Aorta (tissue), 5 donors: ENCODE measurements at regions not wholly inside any gene's neighbourhood (a gene's known extent, or its start where the extent isn't known, plus 50 kb on each side); places are given as distances from the start of the nearest gene placed in this dataset.
A peak's percentile ranks its signal among the peaks of the same experiment; 100 is the strongest.

Experiments
- ATAC-seq: fragments of 200-7000 bp; cut with Tn5 transposase; one replicate; pipeline ENCODE4 v1.9.1; 2022; ENCODE audit warnings: moderate library complexity; ENCODE audit not compliant: low FRiP score
- DNase-seq, 2 donors: peaks; one replicate each; pipeline ENCODE4 v3.0.0-alpha.2; 2020
- H3K27ac ChIP-seq, 2 donors: one replicate each; pipeline ENCODE4 v1.5.1; 2013; ENCODE audit warnings: low read length in 2 of 2, mild to moderate bottlenecking in 2 of 2, moderate library complexity in 2 of 2, control low read depth in 1 of 2, inconsistent platforms in 1 of 2, low read depth in 1 of 2
- H3K27me3 ChIP-seq, 2 donors: one replicate each; pipeline ENCODE4 v1.6.1; 2013; ENCODE audit warnings: control low read depth in 1 of 2, low read length in 1 of 2, mild to moderate bottlenecking in 1 of 2, moderate library complexity in 1 of 2; ENCODE audit not compliant: insufficient read depth in 2 of 2, control insufficient read depth in 1 of 2
- H3K36me3 ChIP-seq, 2 donors: one replicate each; pipeline ENCODE4 v1.6.1; 2013; ENCODE audit warnings: control low read depth in 1 of 2, low read length in 1 of 2, mild to moderate bottlenecking in 1 of 2; ENCODE audit not compliant: insufficient read depth in 2 of 2, control insufficient read depth in 1 of 2
- H3K4me1 ChIP-seq, 2 donors: one replicate each; pipeline ENCODE4 v1.6.1; 2013; ENCODE audit warnings: low read length in 2 of 2, control low read depth in 1 of 2, mild to moderate bottlenecking in 1 of 2, moderate library complexity in 1 of 2; ENCODE audit not compliant: insufficient read depth in 2 of 2, control insufficient read depth in 1 of 2
- H3K4me3 ChIP-seq, 2 donors: one replicate each; pipeline ENCODE4 v1.5.1; 2013; ENCODE audit warnings: low read length in 2 of 2, control low read depth in 1 of 2, mild to moderate bottlenecking in 1 of 2
- H3K9me3 ChIP-seq: one replicate; pipeline ENCODE4 v1.6.1; 2013; ENCODE audit warnings: mild to moderate bottlenecking, low read length; ENCODE audit not compliant: control insufficient read depth
- WGBS, 2 donors: extraction: QIAGEN DNeasy Blood & Tissue Kit; methylation state at CpG; one replicate each; pipeline ENCODE4 v1.1.7; 2013; 5-methylcytosine and 5-hydroxymethylcytosine counted together
- intact Hi-C, 2 donors: fragments of 100-400 bp; cut with DNase I; formaldehyde crosslinking; loops; one replicate each; pipeline versions ENCODE4 v1.14.2 to v1.15.0; 2022
- donor health status: healthy with polysubstance abuse.
- donor health status: Bipolar disorder and iron deficiency.
- donor health status: DM: no; HTN: no; CAD: no.
- donor health status: DM: no; HTN: no; CAD: no.
- donor health status: DM: yes; HTN: yes; CAD: no.

GRCh38 chr2:45182667-45183295 lies 173.5 kb upstream of the SIX2 start:
- no peak for ATAC-seq
- DNase-seq = no peak
- Histone ChIP-seq H3K36me3 (no peaks in the 10 kb centered on the region), H3K27ac (no peak overlapping the region), H3K4me3 (no peak overlapping the region), H3K9me3 (no peaks in the 10 kb centered on the region), H3K4me1 (no peaks in the 10 kb centered on the region), H3K27me3 (no peaks in the 10 kb centered on the region)
- WGBS, 2 donors = 4 to 8% methylated on average over 6 of the region's 6 CpGs
- intact Hi-C loops = loop anchor here in 1 of 2 donors (5.0 kb wide), 1 partner anchor 60 kb away; no protein-coding TSS in a partner anchor

- intact Hi-C loops = loop anchor here in 1 of 2 donors (5.0 kb wide), 1 partner anchor 62 kb away; no protein-coding TSS in a partner anchor
- Histone ChIP-seq H3K4me1 (no peaks in the 10 kb centered on the region), H3K27me3 (no peaks in the 10 kb centered on the region), H3K9me3 (no peaks in the 10 kb centered on the region), H3K36me3 (no peaks in the 10 kb centered on the region), H3K4me3 (no peak overlapping the region), H3K27ac (no peak overlapping the region)
- no peak for DNase-seq
- ATAC-seq = no peak
Observed at GRCh38 chr2:45180779-45181178, 171.5 kb upstream of the SIX2 start.

- DNase-seq = no peak
- no peaks in the 10 kb centered on the region for H3K36me3 ChIP-seq
- H3K4me1 ChIP-seq = no peaks in the 10 kb centered on the region
- intact Hi-C loops = loop anchor here in 1 of 2 donors (5.0 kb wide), 1 partner anchor 62 kb away; no protein-coding TSS in a partner anchor
- no peak overlapping the region for H3K27ac ChIP-seq
- no peak overlapping the region for H3K4me3 ChIP-seq
- WGBS, 2 donors = 87 to 93% methylated on average over 6 of the region's 6 CpGs
- no peaks in the 10 kb centered on the region for H3K9me3 ChIP-seq
- no peaks in the 10 kb centered on the region for H3K27me3 ChIP-seq
- ATAC-seq = no peak
Observed at GRCh38 chr2:45180033-45180746, 170.9 kb upstream of the SIX2 start.

GRCh38 chr2:45178854-45179253 lies 169.6 kb upstream of the SIX2 start:
- no peaks in the 10 kb centered on the region for H3K36me3 ChIP-seq
- H3K9me3 ChIP-seq = no peaks in the 10 kb centered on the region
- H3K4me1 ChIP-seq = peaks cover 0 to under 1% of the 10 kb centered on the region in 2 donors
- WGBS, 2 donors = 79 to 92% methylated on average over 2 of the region's 2 CpGs
- H3K4me3 ChIP-seq = no peak overlapping the region
- no peaks in the 10 kb centered on the region for H3K27me3 ChIP-seq
- no peak overlapping the region for H3K27ac ChIP-seq
- intact Hi-C loops = loop anchor here (10.0 kb wide), 2 partner anchors 106 to 316 kb away; no protein-coding TSS in a partner anchor
- ATAC-seq = no peak
- DNase-seq = no peak

- intact Hi-C loops = loop anchor here (10.0 kb wide), 2 partner anchors 106 to 316 kb away; no protein-coding TSS in a partner anchor
- H3K4me3 ChIP-seq = no peak overlapping the region
- ATAC-seq = no peak
- no peak for DNase-seq
- no peaks in the 10 kb centered on the region for H3K27me3 ChIP-seq
- H3K9me3 ChIP-seq = no peaks in the 10 kb centered on the region
- peaks cover 0 to 3% of the 10 kb centered on the region in 2 donors for H3K4me1 ChIP-seq
- H3K27ac ChIP-seq = no peak overlapping the region
- WGBS, 2 donors = 65 to 88% methylated on average over 1 of the region's 1 CpG
- no peaks in the 10 kb centered on the region for H3K36me3 ChIP-seq
Observed at GRCh38 chr2:45178359-45178758, 169.1 kb upstream of the SIX2 start.

GRCh38 chr2:45177870-45178269 lies 168.6 kb upstream of the SIX2 start:
- Histone ChIP-seq H3K36me3 (no peaks in the 10 kb centered on the region), H3K27ac (no peak overlapping the region), H3K9me3 (no peaks in the 10 kb centered on the region), H3K4me1 (peaks cover 0 to 3% of the 10 kb centered on the region in 2 donors), H3K27me3 (no peaks in the 10 kb centered on the region), H3K4me3 (no peak overlapping the region)
- intact Hi-C loops = loop anchor here (10.0 kb wide), 2 partner anchors 107 to 317 kb away; no protein-coding TSS in a partner anchor
- WGBS, 2 donors = 76 to 79% methylated on average over 9 of the region's 9 CpGs
- no peak for ATAC-seq
- DNase-seq = no peak

- H3K4me1 ChIP-seq = peaks cover 0 to 3% of the 10 kb centered on the region in 2 donors
- no peaks in the 10 kb centered on the region for H3K9me3 ChIP-seq
- intact Hi-C loops = loop anchor here (10.0 kb wide), 2 partner anchors 108 to 318 kb away; no protein-coding TSS in a partner anchor
- no peak for ATAC-seq
- H3K4me3 ChIP-seq = no peak overlapping the region
- DNase-seq = no peak
- H3K36me3 ChIP-seq = no peaks in the 10 kb centered on the region
- no peak overlapping the region for H3K27ac ChIP-seq
- no peaks in the 10 kb centered on the region for H3K27me3 ChIP-seq
Observed at GRCh38 chr2:45176390-45176789, 167.1 kb upstream of the SIX2 start.

- H3K27me3 ChIP-seq = no peaks in the 10 kb centered on the region
- intact Hi-C loops = loop anchor here (10.0 kb wide), 2 partner anchors 111 to 321 kb away; no protein-coding TSS in a partner anchor
- peak in 1 of 2 donors; percentile 64 for DNase-seq
Observed at GRCh38 chr2:45173513-45173912, 164.3 kb upstream of the SIX2 start.

More at GRCh38 chr2:45173513-45173912, 164.3 kb upstream of the SIX2 start:
- H3K4me1 ChIP-seq = peaks cover 0 to 3% of the 10 kb centered on the region in 2 donors
- 0 to 8% methylated on average over 2 of the region's 2 CpGs for WGBS, 2 donors
- H3K27ac ChIP-seq = no peak overlapping the region
- ATAC-seq = no peak
- H3K9me3 ChIP-seq = no peaks in the 10 kb centered on the region
- H3K4me3 ChIP-seq = no peak overlapping the region
- no peaks in the 10 kb centered on the region for H3K36me3 ChIP-seq
